ENCODE measurements at regions not wholly inside any gene's neighbourhood (a gene's known extent, or its start where the extent isn't known, plus 50 kb on each side); places are given as distances from the start of the nearest gene placed in this dataset.

DNA sequence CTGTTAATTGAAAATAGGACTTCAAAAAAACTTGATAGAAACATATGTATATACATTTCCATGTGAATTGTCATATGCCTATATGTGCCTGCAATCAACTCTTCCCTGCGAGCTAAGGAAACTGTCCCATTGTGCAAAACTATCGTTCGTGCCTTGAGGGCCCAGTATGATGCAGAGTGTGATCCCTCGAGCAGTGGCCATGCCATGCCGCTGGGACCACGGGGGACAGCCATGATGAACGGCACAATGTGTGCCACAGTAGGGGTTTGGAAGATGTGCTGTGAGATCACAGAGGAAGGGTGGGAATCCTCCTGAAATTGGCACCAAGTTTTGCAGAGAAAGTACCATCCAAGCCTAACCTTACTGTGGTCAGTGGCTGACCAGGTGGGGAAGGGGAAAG lies 118.1 kb upstream of the SOX1 start:
- Histone ChIP-seq H3K4me3 (no peak overlapping the region), H3K27me3 (peaks cover 51% of the 10 kb centered on the region), H3K27ac (no peak overlapping the region), H3K36me3 (no peaks in the 10 kb centered on the region), H3K9me3 (peaks cover 0 to 25% (median 0%) of the 10 kb centered on the region in 3 donors), H3K4me1 (no peaks in the 10 kb centered on the region)
- WGBS, 2 donors (ENCODE audit: low coverage in 1 of 2), result 93 to 100% methylated on average over 1 to 7 of the region's 7 CpGs
- TF ChIP-seq EP300 (IDR thresholded peaks at IDR 0.05), result no peak
- no peak for TF ChIP-seq POLR2AphosphoS5 (IDR thresholded peaks at IDR 0.05)
- TF ChIP-seq POLR2A (IDR thresholded peaks at IDR 0.05), result no peak
- TF ChIP-seq, protein P1, sequence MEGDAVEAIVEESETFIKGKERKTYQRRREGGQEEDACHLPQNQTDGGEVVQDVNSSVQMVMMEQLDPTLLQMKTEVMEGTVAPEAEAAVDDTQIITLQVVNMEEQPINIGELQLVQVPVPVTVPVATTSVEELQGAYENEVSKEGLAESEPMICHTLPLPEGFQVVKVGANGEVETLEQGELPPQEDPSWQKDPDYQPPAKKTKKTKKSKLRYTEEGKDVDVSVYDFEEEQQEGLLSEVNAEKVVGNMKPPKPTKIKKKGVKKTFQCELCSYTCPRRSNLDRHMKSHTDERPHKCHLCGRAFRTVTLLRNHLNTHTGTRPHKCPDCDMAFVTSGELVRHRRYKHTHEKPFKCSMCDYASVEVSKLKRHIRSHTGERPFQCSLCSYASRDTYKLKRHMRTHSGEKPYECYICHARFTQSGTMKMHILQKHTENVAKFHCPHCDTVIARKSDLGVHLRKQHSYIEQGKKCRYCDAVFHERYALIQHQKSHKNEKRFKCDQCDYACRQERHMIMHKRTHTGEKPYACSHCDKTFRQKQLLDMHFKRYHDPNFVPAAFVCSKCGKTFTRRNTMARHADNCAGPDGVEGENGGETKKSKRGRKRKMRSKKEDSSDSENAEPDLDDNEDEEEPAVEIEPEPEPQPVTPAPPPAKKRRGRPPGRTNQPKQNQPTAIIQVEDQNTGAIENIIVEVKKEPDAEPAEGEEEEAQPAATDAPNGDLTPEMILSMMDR (IDR thresholded peaks at IDR 0.05), result no peak
- no peak for ATAC-seq

DNA sequence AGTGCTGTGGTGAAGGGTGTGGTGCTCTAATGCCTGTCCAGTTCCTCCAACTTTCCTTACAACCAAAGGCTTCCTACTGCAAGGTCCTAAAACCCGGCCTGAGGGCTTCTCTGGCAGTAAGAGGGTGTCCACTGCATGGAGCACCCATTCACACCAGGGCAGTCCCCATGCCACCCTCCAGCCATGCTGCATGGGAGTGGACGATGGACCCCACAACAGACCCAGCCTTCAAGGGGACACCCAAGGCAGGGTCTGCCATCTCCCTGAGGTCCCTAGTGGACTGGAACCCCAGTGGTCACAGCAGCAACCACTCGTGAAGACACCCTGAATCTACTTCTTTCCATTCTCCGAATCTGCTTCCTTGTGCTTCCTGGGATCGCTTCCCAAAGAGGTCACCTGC lies 117.6 kb upstream of the SOX1 start:
- H3K4me1 ChIP-seq, result no peaks in the 10 kb centered on the region
- H3K4me3 ChIP-seq, result no peak overlapping the region
- peaks cover 0 to 25% (median 0%) of the 10 kb centered on the region in 3 donors for H3K9me3 ChIP-seq
- H3K36me3 ChIP-seq, result no peaks in the 10 kb centered on the region
- 100% methylated on average over 1 of the region's 5 CpGs; no CpG with 5 or more reads in 1 of the 2 donors for WGBS, 2 donors (ENCODE audit: low coverage in 1 of 2)
- H3K27ac ChIP-seq, result no peak overlapping the region
- peaks cover 54% of the 10 kb centered on the region for H3K27me3 ChIP-seq
- TF ChIP-seq POLR2AphosphoS5 (IDR thresholded peaks at IDR 0.05) (no peak), EP300 (IDR thresholded peaks at IDR 0.05) (no peak), POLR2A (IDR thresholded peaks at IDR 0.05) (no peak)
- TF ChIP-seq, protein P1 (IDR thresholded peaks at IDR 0.05), result no peak
- no peak for ATAC-seq

DNA sequence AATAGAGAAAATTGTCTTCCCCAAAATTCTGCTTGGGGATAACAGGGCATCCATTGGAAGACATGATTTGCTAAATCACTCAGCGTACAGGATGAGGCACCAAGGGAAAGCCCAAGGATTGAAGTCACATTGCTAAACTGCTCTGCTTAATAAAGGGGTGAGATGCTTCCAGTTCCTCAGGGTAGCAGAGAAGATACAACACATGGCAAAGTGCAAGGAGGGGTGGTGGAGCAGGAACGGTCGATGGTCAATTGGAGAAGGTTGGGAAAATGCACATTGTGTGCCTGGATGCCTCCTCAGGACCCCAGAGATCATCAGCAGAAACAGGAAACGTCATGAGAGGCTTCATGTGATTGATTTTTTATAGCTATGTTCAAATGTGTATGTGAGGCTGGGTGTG lies 116.3 kb upstream of the SOX1 start:
- H3K9me3 ChIP-seq, result peaks cover 0 to 25% (median 0%) of the 10 kb centered on the region in 3 donors
- WGBS, 2 donors (ENCODE audit: low coverage in 1 of 2), result 78 to 84% methylated on average over 3 to 4 of the region's 4 CpGs
- ATAC-seq, result no peak
- no peaks in the 10 kb centered on the region for H3K4me1 ChIP-seq
- TF ChIP-seq POLR2AphosphoS5 (IDR thresholded peaks at IDR 0.05) (no peak), EP300 (IDR thresholded peaks at IDR 0.05) (no peak), POLR2A (IDR thresholded peaks at IDR 0.05) (no peak)
- TF ChIP-seq, protein P1 (IDR thresholded peaks at IDR 0.05), result no peak
- peaks cover 63% of the 10 kb centered on the region for H3K27me3 ChIP-seq
- no peak overlapping the region for H3K4me3 ChIP-seq
- no peak overlapping the region for H3K27ac ChIP-seq
- no peaks in the 10 kb centered on the region for H3K36me3 ChIP-seq

DNA sequence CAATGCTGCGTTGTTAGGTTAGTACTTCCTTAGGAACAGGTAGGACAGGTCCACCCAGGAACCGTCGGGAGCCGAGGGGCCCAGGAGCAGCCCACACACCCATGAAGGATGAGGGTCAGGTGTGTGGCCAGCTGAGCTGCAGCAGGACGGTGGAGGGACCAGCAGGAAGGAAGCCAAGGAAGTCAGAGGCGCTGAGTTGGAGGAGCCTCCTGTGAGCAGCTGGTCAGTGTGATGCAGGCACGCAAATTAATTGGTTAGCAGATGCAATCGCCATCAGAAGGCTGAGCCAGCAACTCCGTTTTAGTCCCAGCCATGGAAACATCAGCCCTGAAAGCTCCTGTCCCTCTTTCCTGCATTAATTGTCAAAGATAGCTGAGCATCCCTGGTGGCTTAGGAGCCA lies 114.9 kb upstream of the SOX1 start:
- H3K36me3 ChIP-seq, result no peaks in the 10 kb centered on the region
- 73% methylated on average over 2 of the region's 9 CpGs; no CpG with 5 or more reads in 1 of the 2 donors for WGBS, 2 donors (ENCODE audit: low coverage in 1 of 2)

DNA sequence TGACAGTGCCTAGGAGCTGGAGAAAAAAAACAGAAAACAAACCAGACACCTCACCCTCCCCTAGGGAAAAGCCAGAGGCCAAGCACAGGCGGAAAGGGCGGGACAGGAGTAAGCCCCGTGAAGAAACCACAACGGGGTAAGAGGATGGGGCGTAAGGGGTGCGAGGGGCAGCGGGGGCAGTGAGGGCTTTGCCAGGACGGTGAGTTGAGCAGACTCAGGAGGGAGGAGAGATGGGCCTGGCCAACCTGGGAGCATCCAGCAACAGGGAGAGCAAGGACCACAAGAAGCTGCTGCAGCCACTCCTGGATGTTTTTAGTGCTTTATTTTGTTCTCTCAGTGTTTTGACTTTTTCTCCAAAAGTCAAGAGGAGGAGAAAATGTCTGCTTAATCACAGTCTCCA lies 114.1 kb upstream of the SOX1 start:
- no peak overlapping the region for H3K27ac ChIP-seq
- peaks cover 61% of the 10 kb centered on the region for H3K27me3 ChIP-seq
- TF ChIP-seq EP300 (IDR thresholded peaks at IDR 0.05) (no peak), POLR2A (IDR thresholded peaks at IDR 0.05) (no peak), POLR2AphosphoS5 (IDR thresholded peaks at IDR 0.05) (no peak)
- TF ChIP-seq, protein P1 (IDR thresholded peaks at IDR 0.05), result no peak
- H3K4me1 ChIP-seq, result no peaks in the 10 kb centered on the region
- no peak for ATAC-seq
- peaks cover 0 to 25% (median 0%) of the 10 kb centered on the region in 3 donors for H3K9me3 ChIP-seq
- H3K36me3 ChIP-seq, result no peaks in the 10 kb centered on the region
- no peak overlapping the region for H3K4me3 ChIP-seq
- WGBS, 2 donors (ENCODE audit: low coverage in 1 of 2), result 40 to 70% methylated on average over 1 to 2 of the region's 8 CpGs

More for the DNA sequence above, 114.9 kb upstream of the SOX1 start:
- no peak for TF ChIP-seq POLR2A (IDR thresholded peaks at IDR 0.05)
- TF ChIP-seq EP300 (IDR thresholded peaks at IDR 0.05), result no peak
- TF ChIP-seq, protein P1 (IDR thresholded peaks at IDR 0.05), result no peak
- TF ChIP-seq POLR2AphosphoS5 (IDR thresholded peaks at IDR 0.05), result no peak
- Histone ChIP-seq H3K4me1 (no peaks in the 10 kb centered on the region), H3K9me3 (peaks cover 0 to 25% (median 0%) of the 10 kb centered on the region in 3 donors), H3K27me3 (peaks cover 64% of the 10 kb centered on the region), H3K27ac (no peak overlapping the region), H3K4me3 (no peak overlapping the region)
- no peak for ATAC-seq

Data from gastroesophageal sphincter (tissue), 4 donors.